K562 (cell line): ENCODE measurements at regions not wholly inside any gene's neighbourhood (a gene's known extent, or its start where the extent isn't known, plus 50 kb on each side); places are given as distances from the start of the nearest gene placed in this dataset.

Source experiments
- ARID1B ChIP-seq: fragments of 450-650 bp; IDR thresholded peaks from 2 replicates; pipeline ENCODE4 v1.6.1; 2016; ENCODE audit warnings: antibody characterized with exemption, mild to moderate bottlenecking, inconsistent platforms
- CAMTA2 ChIP-seq: fragments of 250-450 bp; sonication (Bioruptor Pico); conservative IDR thresholded peaks from 2 replicates; pipeline ENCODE4 v1.5.1; 2022
- CBFA2T3 ChIP-seq: fragments of 450-650 bp; IDR thresholded peaks from 2 replicates; pipeline ENCODE4 v1.6.1; 2017
- CCNT2 ChIP-seq: IDR thresholded peaks from 2 replicates; pipeline ENCODE4 v1.6.1; 2011; ENCODE audit warnings: borderline replicate concordance, low read depth, mild to moderate bottlenecking, moderate library complexity, mixed read lengths, low read length; ENCODE audit not compliant: insufficient read length; ENCODE audit errors: extremely low read depth
- CHD1 ChIP-seq: fragments of 200-600 bp; sonication (generic); IDR thresholded peaks from one replicate; pipeline ENCODE4 v1.6.1; 2012; ENCODE audit warnings: mild to moderate bottlenecking, moderate library complexity, low read length, inconsistent platforms
- ETV5 ChIP-seq: sonication (generic); formaldehyde crosslinking; IDR thresholded peaks from 2 replicates; pipeline ENCODE4 v1.4.0; 2020; ENCODE audit warnings: low read depth, mild to moderate bottlenecking, missing genetic modification reagents
- GATAD2A ChIP-seq: fragments of 450-650 bp; IDR thresholded peaks from 2 replicates; pipeline ENCODE4 v1.6.1; 2017
- GTF2A2 ChIP-seq: IDR thresholded peaks from 2 replicates; pipeline ENCODE4 v1.6.1; 2016; ENCODE audit warnings: mild to moderate bottlenecking, missing genetic modification characterization, missing compliant biosample characterization
- GTF2E2 ChIP-seq: fragments of 200-800 bp; sonication (Bioruptor generic); IDR thresholded peaks from 2 replicates; pipeline ENCODE4 v1.6.1; 2016; ENCODE audit warnings: missing genetic modification characterization, missing compliant biosample characterization
- JUNB ChIP-seq: fragments of 450-650 bp; formaldehyde crosslinking; conservative IDR thresholded peaks from 2 replicates; pipeline ENCODE4 v1.4.0; 2020; ENCODE audit warnings: mild to moderate bottlenecking
- KHSRP ChIP-seq: fragments of 450-650 bp; IDR thresholded peaks from 2 replicates; pipeline ENCODE4 v1.6.1; 2017
- KLF16 ChIP-seq: IDR thresholded peaks from 2 replicates; pipeline ENCODE4 v1.6.1; 2016; ENCODE audit warnings: antibody characterized with exemption
- LEF1 ChIP-seq: fragments of 450-650 bp; IDR thresholded peaks from 2 replicates; pipeline ENCODE4 v1.6.1; 2016; ENCODE audit warnings: mild to moderate bottlenecking
- MEF2A ChIP-seq: IDR thresholded peaks from 2 replicates; pipeline ENCODE4 v1.6.1; 2011; ENCODE audit warnings: low read depth, mild to moderate bottlenecking, low read length, moderate library complexity; ENCODE audit not compliant: control insufficient read depth
- MEIS2 ChIP-seq: fragments of 450-650 bp; IDR thresholded peaks from 2 replicates; pipeline ENCODE4 v1.6.1; 2014; ENCODE audit warnings: mild to moderate bottlenecking; ENCODE audit not compliant: partially characterized antibody
- NCOR1 ChIP-seq: fragments of 450-650 bp; IDR thresholded peaks from 2 replicates; pipeline ENCODE4 v1.6.1; 2016; ENCODE audit warnings: mild to moderate bottlenecking, moderate library complexity
- PHF8 ChIP-seq: fragments of 200-600 bp; sonication (generic); IDR thresholded peaks from 2 replicates; pipeline ENCODE4 v1.6.1; 2012; ENCODE audit warnings: mixed run types, mild to moderate bottlenecking, inconsistent platforms, low read length, moderate library complexity, borderline replicate concordance
- RNF2 ChIP-seq: sonication (generic); IDR thresholded peaks from 2 replicates; pipeline ENCODE4 v1.6.1; 2016
- SMARCA4 ChIP-seq: fragments of 450-650 bp; IDR thresholded peaks from 2 replicates; pipeline ENCODE4 v1.6.1; 2016
- TAF1 ChIP-seq: IDR thresholded peaks from 2 replicates; pipeline ENCODE4 v1.6.1; 2011; ENCODE audit warnings: mild to moderate bottlenecking, low read length, moderate library complexity; ENCODE audit not compliant: insufficient read depth, control insufficient read depth, severe bottlenecking; ENCODE audit errors: extremely low read depth
- TCF7 ChIP-seq: sonication (generic); IDR thresholded peaks from 2 replicates; pipeline ENCODE4 v1.6.1; 2016; ENCODE audit warnings: antibody characterized with exemption, borderline replicate concordance
- ZC3H4 ChIP-seq: sonication (generic); formaldehyde crosslinking; IDR thresholded peaks from 2 replicates; pipeline ENCODE4 v1.9.0; 2021; ENCODE audit warnings: missing genetic modification reagents, borderline replicate concordance
- ZFP36 ChIP-seq: fragments of 150-350 bp; IDR thresholded peaks from 2 replicates; pipeline ENCODE4 v1.6.1; 2018; ENCODE audit warnings: low read length, low read depth; ENCODE audit not compliant: partially characterized antibody
- ZNF217 ChIP-seq: sonication (generic); formaldehyde crosslinking; IDR thresholded peaks from 2 replicates; pipeline ENCODE4 v1.8.0; 2022; ENCODE audit warnings: mild to moderate bottlenecking, missing genetic modification reagents
- ZNF507 ChIP-seq: conservative IDR thresholded peaks from 2 replicates; pipeline ENCODE4 v1.6.1; 2017; ENCODE audit warnings: missing genetic modification characterization, missing compliant biosample characterization
- ZNF764 ChIP-seq: fragments of 250-450 bp; sonication (Bioruptor Pico); IDR thresholded peaks from 2 replicates; pipeline ENCODE4 v1.4.0; 2020; ENCODE audit warnings: low read depth, mild to moderate bottlenecking, moderate library complexity
- ZNF780A ChIP-seq: fragments of 250-450 bp; sonication (Bioruptor Pico); IDR thresholded peaks from 2 replicates; pipeline ENCODE4 v1.5.0; 2021; ENCODE audit warnings: mild to moderate bottlenecking
- TF ChIP-seq, protein P1 (sequence below): sonication (generic); formaldehyde crosslinking; IDR thresholded peaks from 2 replicates; pipeline ENCODE4 v1.8.1; 2023; ENCODE audit warnings: mild to moderate bottlenecking, missing genetic modification reagents
- TF ChIP-seq, protein P2 (sequence below): fragments of 450-650 bp; IDR thresholded peaks from 2 replicates; pipeline ENCODE4 v1.6.1; 2014; ENCODE audit warnings: low read depth, mild to moderate bottlenecking, moderate library complexity, borderline replicate concordance
- TF ChIP-seq, protein P3 (sequence below): fragments of 250-450 bp; sonication (Bioruptor Pico); IDR thresholded peaks from 2 replicates; pipeline ENCODE4 v1.8.0; 2021; ENCODE audit warnings: borderline replicate concordance, mild to moderate bottlenecking, moderate library complexity; ENCODE audit not compliant: poor library complexity, severe bottlenecking

GRCh38 chr3:193879864-193880242 is 256.1 kb upstream of the HES1 start (continued):
- no peak for TF ChIP-seq GTF2E2 (tag)
- TF ChIP-seq LEF1: no peak
- TF ChIP-seq CCNT2: peak; percentile 36
- TF ChIP-seq NCOR1: peak; percentile 43; the same call in 1 of the 2 replicates
- no peak for TF ChIP-seq TAF1
- no peak for TF ChIP-seq ZNF764 (CRISPR knock-in tag)
- no peak for TF ChIP-seq MEIS2
- TF ChIP-seq ZNF780A (CRISPR knock-in tag): no peak
- TF ChIP-seq JUNB (CRISPR knock-in tag): no peak
- TF ChIP-seq CHD1: no peak
- TF ChIP-seq ARID1B: peak; percentile 80
- no peak for TF ChIP-seq TCF7
- no peak for TF ChIP-seq ZNF217 (CRISPR knock-in tag)
- TF ChIP-seq ZNF507 (tag): no peak
- TF ChIP-seq, protein P1, sequence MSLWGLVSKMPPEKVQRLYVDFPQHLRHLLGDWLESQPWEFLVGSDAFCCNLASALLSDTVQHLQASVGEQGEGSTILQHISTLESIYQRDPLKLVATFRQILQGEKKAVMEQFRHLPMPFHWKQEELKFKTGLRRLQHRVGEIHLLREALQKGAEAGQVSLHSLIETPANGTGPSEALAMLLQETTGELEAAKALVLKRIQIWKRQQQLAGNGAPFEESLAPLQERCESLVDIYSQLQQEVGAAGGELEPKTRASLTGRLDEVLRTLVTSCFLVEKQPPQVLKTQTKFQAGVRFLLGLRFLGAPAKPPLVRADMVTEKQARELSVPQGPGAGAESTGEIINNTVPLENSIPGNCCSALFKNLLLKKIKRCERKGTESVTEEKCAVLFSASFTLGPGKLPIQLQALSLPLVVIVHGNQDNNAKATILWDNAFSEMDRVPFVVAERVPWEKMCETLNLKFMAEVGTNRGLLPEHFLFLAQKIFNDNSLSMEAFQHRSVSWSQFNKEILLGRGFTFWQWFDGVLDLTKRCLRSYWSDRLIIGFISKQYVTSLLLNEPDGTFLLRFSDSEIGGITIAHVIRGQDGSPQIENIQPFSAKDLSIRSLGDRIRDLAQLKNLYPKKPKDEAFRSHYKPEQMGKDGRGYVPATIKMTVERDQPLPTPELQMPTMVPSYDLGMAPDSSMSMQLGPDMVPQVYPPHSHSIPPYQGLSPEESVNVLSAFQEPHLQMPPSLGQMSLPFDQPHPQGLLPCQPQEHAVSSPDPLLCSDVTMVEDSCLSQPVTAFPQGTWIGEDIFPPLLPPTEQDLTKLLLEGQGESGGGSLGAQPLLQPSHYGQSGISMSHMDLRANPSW (CRISPR knock-in tag): no peak
- no peak for TF ChIP-seq ZFP36
- TF ChIP-seq, protein P2, sequence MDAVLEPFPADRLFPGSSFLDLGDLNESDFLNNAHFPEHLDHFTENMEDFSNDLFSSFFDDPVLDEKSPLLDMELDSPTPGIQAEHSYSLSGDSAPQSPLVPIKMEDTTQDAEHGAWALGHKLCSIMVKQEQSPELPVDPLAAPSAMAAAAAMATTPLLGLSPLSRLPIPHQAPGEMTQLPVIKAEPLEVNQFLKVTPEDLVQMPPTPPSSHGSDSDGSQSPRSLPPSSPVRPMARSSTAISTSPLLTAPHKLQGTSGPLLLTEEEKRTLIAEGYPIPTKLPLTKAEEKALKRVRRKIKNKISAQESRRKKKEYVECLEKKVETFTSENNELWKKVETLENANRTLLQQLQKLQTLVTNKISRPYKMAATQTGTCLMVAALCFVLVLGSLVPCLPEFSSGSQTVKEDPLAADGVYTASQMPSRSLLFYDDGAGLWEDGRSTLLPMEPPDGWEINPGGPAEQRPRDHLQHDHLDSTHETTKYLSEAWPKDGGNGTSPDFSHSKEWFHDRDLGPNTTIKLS: no peak
- TF ChIP-seq CBFA2T3: peak; percentile 80
- TF ChIP-seq SMARCA4: peak; percentile 46; the same call in 1 of the 2 replicates
- TF ChIP-seq KLF16: peak; percentile 51; the same call in 1 of the 2 replicates
- TF ChIP-seq GATAD2A: peak; percentile 77
- no peak for TF ChIP-seq ETV5 (CRISPR knock-in tag)
- no peak for TF ChIP-seq KHSRP
- no peak for TF ChIP-seq GTF2A2 (tag)
- TF ChIP-seq, protein P3, sequence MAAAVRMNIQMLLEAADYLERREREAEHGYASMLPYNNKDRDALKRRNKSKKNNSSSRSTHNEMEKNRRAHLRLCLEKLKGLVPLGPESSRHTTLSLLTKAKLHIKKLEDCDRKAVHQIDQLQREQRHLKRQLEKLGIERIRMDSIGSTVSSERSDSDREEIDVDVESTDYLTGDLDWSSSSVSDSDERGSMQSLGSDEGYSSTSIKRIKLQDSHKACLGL (CRISPR knock-in tag): no peak
- 0 out of 2 replicates have a peak, but pooled peaks have one; percentile 23 for TF ChIP-seq RNF2
- no peak for TF ChIP-seq CAMTA2
- no peak for TF ChIP-seq PHF8
- no peak for TF ChIP-seq MEF2A
- no peak for TF ChIP-seq ZC3H4
